HG02852 (cell line): ENCODE measurements at regions not wholly inside any gene's neighbourhood (a gene's known extent, or its start where the extent isn't known, plus 50 kb on each side); places are given as distances from the start of the nearest gene placed in this dataset.

Source experiments
- ATAC-seq: cut with Tn5 transposase; IDR thresholded peaks from one replicate; pipeline ENCODE4 v1.9.1; 2021; ENCODE audit warnings: mild to moderate bottlenecking, moderate library complexity; ENCODE audit not compliant: unreplicated experiment

DNA sequence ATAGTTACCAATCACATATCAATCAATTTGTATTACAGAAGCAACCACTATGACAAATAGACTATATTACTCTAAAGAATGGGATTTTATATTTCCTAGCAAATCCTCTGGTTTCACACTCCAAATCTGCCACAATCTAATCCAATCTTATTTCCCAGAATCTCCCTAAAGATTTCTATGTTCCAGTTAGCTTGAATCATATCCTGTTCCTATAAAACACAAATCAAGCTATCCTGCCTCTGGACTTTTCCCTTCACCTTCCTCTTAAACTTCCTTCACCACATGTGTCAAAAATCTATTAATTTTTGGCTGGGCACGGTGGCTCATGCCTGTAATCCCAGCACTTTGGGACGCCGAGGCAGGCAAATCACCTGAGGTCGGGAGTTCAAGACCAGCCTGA lies 50.0 kb downstream of the PIK3C2A start:
- ATAC-seq = no peak

DNA sequence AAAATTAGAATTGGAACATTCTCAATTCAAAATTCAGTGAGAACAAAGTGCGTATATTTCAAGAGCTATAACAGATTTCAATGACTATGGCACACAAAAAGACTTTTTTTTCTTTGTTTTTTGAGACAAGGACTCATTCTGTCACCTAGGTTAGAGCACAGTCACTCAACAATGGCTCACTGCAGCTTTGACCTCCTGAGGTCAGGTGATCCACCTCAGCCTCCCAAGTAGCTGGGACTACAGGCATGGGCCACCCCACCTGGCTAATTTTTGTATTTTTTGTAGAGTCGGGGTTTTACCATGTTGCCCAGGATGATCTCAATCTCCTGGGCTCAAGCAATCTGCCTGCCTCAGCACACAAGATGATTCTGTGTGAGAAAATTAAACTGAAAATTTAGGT lies 51.5 kb downstream of the PIK3C2A start:
- ATAC-seq = no peak

- ATAC-seq = peak; percentile 65
These were observed 53.2 kb downstream of the PIK3C2A start for GRCh38 chr11:17154409-17155159.

GRCh38 chr11:17153757-17154156 lies 54.0 kb downstream of the PIK3C2A start:
- no peak for ATAC-seq

- no peak for ATAC-seq
These were observed 55.5 kb downstream of the PIK3C2A start for GRCh38 chr11:17152306-17152705.

DNA sequence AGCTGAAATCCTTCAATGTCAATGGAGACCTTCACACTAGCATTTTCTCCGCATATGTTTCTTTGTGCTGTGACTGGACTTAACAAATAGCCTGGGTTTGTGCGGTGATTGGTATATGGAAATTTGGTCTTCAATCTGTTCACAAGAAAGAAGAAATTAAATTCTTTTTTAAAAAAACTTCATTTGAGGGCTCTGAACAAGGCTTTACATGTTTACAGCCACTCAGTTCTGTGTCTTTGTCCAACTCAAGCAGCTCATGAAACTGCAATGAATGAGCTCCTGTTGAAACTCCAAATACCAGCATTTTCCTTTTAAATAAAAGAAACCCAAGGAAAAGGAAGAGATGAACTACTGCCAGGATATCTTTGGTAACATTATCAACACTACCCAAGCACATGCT lies 57.3 kb downstream of the PIK3C2A start:
- ATAC-seq = no peak

- ATAC-seq = no peak
These were observed 59.2 kb downstream of the PIK3C2A start for GRCh38 chr11:17148536-17148935.

DNA sequence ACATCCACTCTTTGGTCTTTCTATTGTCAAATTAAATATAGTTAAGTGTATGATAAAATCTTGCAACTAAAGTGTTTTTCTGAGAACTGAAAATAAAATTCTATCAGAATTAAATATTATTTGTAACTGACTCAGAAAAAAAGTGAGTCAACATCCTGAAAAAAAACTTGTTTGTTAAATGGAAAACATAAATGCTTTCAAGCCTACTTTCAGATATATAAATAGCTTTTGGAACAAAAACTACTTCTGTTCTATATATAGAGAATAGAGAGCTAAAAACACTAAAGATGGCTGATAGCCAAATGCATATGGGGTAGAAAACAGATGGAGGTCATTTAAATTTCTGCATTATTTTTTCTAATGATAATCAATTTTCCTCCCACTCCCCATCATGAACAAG lies 61.8 kb downstream of the PIK3C2A start:
- no peak for ATAC-seq

DNA sequence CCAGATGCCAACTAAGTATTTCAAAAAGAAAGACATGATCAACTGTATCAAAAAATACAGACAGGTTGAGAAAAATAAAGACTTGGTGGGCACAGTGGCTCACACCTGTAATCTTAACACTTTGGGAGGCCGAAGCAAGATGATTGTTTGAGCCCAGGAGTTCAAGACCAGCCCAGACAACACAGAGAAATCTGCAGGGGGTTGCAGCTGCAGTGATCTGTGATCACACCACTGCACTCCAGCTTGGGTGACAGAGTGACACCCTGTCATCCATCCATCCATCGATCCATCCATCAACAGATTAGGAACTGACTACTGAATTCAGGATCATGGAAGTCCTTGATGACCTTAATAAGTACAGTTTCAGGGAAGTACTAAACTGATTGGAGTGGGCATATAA lies 65.0 kb upstream of the RPS13 start:
- ATAC-seq = no peak

GRCh38 chr11:17141156-17141555 lies 63.7 kb upstream of the RPS13 start:
- ATAC-seq = no peak

DNA sequence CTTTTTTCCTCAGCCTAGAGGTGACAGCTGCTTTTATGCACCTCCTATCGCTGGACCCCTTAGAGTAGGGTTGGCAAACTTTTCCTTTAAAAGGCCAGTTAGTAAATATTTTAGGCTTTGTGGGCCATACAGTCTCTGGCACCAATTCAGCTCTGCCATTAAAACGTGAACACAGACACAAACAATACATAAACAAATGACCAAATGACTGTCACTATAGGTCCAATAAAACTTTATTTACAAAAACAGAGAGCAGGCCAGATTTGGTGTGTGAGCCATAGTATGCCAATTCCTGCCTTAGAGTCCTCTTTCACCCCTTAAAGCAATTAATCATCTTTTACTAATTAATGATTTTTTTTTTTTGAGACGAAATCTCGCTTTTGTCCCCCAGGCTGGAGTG lies 61.1 kb upstream of the RPS13 start:
- no peak for ATAC-seq

- no peak for ATAC-seq
These were observed 58.6 kb upstream of the RPS13 start for GRCh38 chr11:17135916-17136683.

GRCh38 chr11:17132654-17133053 lies 55.2 kb upstream of the RPS13 start:
- ATAC-seq = no peak

GRCh38 chr11:17129003-17129402 lies 51.5 kb upstream of the RPS13 start:
- no peak for ATAC-seq
